ENCODE measurements at regions not wholly inside any gene's neighbourhood (a gene's known extent, or its start where the extent isn't known, plus 50 kb on each side); places are given as distances from the start of the nearest gene placed in this dataset.

GRCh38 chr12:127193341-127193740 is 1073.6 kb upstream of the TMEM132C start:
- Histone ChIP-seq H3K9me3 (no peaks in the 10 kb centered on the region), H3K36me3 (no peaks in the 10 kb centered on the region), H3K27me3 (no peaks in the 10 kb centered on the region), H3K4me3 (no peak overlapping the region), H3K4me1 (no peaks in the 10 kb centered on the region), H3K27ac (no peak overlapping the region)
- DNase-seq (no peak), ATAC-seq (no peak)
- intact Hi-C loops (cut with DNase I) = no loop called here
- no peak for TF ChIP-seq CTCF (IDR thresholded peaks at IDR 0.05)

GRCh38 chr12:127194176-127194575 is 1072.8 kb upstream of the TMEM132C start:
- H3K4me3 ChIP-seq = no peak overlapping the region
- no peaks in the 10 kb centered on the region for H3K9me3 ChIP-seq
- TF ChIP-seq CTCF (IDR thresholded peaks at IDR 0.05) = no peak
- intact Hi-C loops (cut with DNase I) = no loop called here
- H3K27ac ChIP-seq = no peak overlapping the region
- H3K27me3 ChIP-seq = no peaks in the 10 kb centered on the region
- no peaks in the 10 kb centered on the region for H3K4me1 ChIP-seq
- H3K36me3 ChIP-seq = no peaks in the 10 kb centered on the region
- DNase-seq = no peak
- ATAC-seq = no peak

- no peak for DNase-seq
Observed at GRCh38 chr12:127205781-127206555, 1061.0 kb upstream of the TMEM132C start.

GRCh38 chr12:127209318-127209717 is 1057.7 kb upstream of the TMEM132C start:
- Histone ChIP-seq H3K27me3 (no peaks in the 10 kb centered on the region), H3K4me3 (no peak overlapping the region), H3K4me1 (no peaks in the 10 kb centered on the region), H3K36me3 (no peaks in the 10 kb centered on the region), H3K9me3 (no peaks in the 10 kb centered on the region), H3K27ac (no peak overlapping the region)
- ATAC-seq (no peak), DNase-seq (no peak)
- intact Hi-C loops (cut with DNase I) = no loop called here
- TF ChIP-seq CTCF (IDR thresholded peaks at IDR 0.05) = no peak

More at GRCh38 chr12:127205781-127206555, 1061.0 kb upstream of the TMEM132C start:
- Histone ChIP-seq H3K9me3 (no peaks in the 10 kb centered on the region), H3K4me3 (no peak overlapping the region), H3K4me1 (no peaks in the 10 kb centered on the region), H3K27me3 (no peaks in the 10 kb centered on the region), H3K27ac (no peak overlapping the region), H3K36me3 (no peaks in the 10 kb centered on the region)
- no peak for ATAC-seq
- intact Hi-C loops (cut with DNase I) = no loop called here
- TF ChIP-seq CTCF (IDR thresholded peaks at IDR 0.05) = no peak

- intact Hi-C loops (cut with DNase I) = no loop called here
- TF ChIP-seq CTCF (IDR thresholded peaks at IDR 0.05) = no peak
- no peak overlapping the region for H3K4me3 ChIP-seq
- H3K9me3 ChIP-seq = no peaks in the 10 kb centered on the region
- no peak overlapping the region for H3K27ac ChIP-seq
- no peaks in the 10 kb centered on the region for H3K4me1 ChIP-seq
- DNase-seq = no peak
- no peak for ATAC-seq
- H3K27me3 ChIP-seq = no peaks in the 10 kb centered on the region
- no peaks in the 10 kb centered on the region for H3K36me3 ChIP-seq
Observed at GRCh38 chr12:127214186-127214585, 1052.8 kb upstream of the TMEM132C start.

Data from upper lobe of right lung (tissue), 1 donor.